BJ (cell line): ENCODE measurements at regions not wholly inside any gene's neighbourhood (a gene's known extent, or its start where the extent isn't known, plus 50 kb on each side); places are given as distances from the start of the nearest gene placed in this dataset.
"Not testable (repeated sequence)": the region's sequence is repeated elsewhere in the genome, so short reads cannot be mapped to it uniquely, and the experiment has no call there.

Experiments used
- CTCF ChIA-PET: fragments of 350-600 bp; formaldehyde crosslinking; extraction: SDS; loops from one replicate; lab custom pipeline; 2021; ENCODE audit warnings: antibody characterized with exemption, inconsistent platforms; lab: Yijun Ruan, JAX
- POLR2A ChIA-PET: fragments of 300-600 bp; sonication (Branson Sonifier 250); formaldehyde crosslinking; extraction: SDS; loops from one replicate; lab custom pipeline; 2021; ENCODE audit warnings: antibody characterized with exemption; lab: Charles Lee
- DNase-seq: peaks from one replicate; pipeline ENCODE4 v3.0.0-alpha.2; 2011; ENCODE audit warnings: low read depth
- H3K27me3 ChIP-seq: 2 replicates; pipeline ENCODE4 v1.6.0; 2011; ENCODE audit warnings: low read length; ENCODE audit not compliant: control insufficient read depth, insufficient read depth
- H3K36me3 ChIP-seq: 2 replicates; pipeline ENCODE4 v1.5.1; 2011; ENCODE audit warnings: low read length; ENCODE audit not compliant: control insufficient read depth, insufficient read depth
- H3K4me3 ChIP-seq: 2 replicates; pipeline ENCODE4 v1.5.1; 2011; ENCODE audit warnings: low read depth, mild to moderate bottlenecking, control low read depth, low read length
- TF ChIP-seq, protein P1 (sequence below): IDR thresholded peaks from 2 replicates; pipeline ENCODE4 v1.5.1; 2011; ENCODE audit warnings: low read depth, mild to moderate bottlenecking, control low read depth, inconsistent platforms, low read length, moderate library complexity; ENCODE audit not compliant: insufficient read depth

DNA sequence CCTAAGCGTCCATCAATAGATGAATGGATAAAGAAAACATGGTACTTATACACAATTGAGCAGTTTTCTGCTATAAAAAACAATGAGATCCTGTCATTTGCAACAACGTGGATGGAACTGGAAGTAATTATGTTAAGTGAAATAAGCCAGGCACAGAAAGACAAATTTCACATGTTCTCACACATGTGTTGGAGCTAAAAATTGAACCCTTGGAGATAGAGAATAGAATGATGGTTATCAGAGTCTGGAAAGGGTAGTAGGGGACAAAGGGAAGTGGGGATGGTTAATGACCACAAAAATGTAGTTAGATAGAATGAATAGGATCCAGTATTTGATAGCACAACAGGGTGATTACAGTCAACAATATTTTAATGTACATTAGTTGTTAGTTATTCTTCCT is 1033.5 kb downstream of the HACE1 start:
- CTCF ChIA-PET, result no interaction called here
- H3K4me3 ChIP-seq, result no peak overlapping the region
- POLR2A ChIA-PET, result no interaction called here
- H3K27me3 ChIP-seq, result no peaks in the 10 kb centered on the region
- no peaks in the 10 kb centered on the region for H3K36me3 ChIP-seq
- TF ChIP-seq, protein P1, sequence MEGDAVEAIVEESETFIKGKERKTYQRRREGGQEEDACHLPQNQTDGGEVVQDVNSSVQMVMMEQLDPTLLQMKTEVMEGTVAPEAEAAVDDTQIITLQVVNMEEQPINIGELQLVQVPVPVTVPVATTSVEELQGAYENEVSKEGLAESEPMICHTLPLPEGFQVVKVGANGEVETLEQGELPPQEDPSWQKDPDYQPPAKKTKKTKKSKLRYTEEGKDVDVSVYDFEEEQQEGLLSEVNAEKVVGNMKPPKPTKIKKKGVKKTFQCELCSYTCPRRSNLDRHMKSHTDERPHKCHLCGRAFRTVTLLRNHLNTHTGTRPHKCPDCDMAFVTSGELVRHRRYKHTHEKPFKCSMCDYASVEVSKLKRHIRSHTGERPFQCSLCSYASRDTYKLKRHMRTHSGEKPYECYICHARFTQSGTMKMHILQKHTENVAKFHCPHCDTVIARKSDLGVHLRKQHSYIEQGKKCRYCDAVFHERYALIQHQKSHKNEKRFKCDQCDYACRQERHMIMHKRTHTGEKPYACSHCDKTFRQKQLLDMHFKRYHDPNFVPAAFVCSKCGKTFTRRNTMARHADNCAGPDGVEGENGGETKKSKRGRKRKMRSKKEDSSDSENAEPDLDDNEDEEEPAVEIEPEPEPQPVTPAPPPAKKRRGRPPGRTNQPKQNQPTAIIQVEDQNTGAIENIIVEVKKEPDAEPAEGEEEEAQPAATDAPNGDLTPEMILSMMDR, result no peak
- DNase-seq, result no peak

DNA sequence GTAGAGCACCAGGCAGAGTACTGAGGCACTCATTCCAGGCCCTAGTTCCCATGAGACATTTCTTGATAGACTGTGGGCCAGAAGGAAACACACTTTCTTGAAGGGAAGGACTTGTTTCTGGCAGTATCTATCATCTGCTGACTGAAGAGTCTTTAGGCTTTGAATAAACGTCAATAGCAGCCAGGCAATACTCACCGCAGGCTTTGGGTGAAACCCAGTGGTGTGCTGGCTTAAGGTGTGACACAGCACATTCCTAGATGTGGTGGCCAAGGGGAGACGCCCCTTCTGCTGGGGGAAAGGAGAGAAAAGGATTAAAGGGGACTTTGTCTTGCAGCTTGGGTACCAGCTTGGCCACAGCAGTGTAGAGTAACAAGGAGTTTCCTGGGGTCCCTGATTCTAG is 1039.6 kb downstream of the HACE1 start:
- H3K36me3 ChIP-seq, result no peaks in the 10 kb centered on the region
- ChIA-PET CTCF (no interaction called here), POLR2A (no interaction called here)
- H3K4me3 ChIP-seq, result no peak overlapping the region
- no peaks in the 10 kb centered on the region for H3K27me3 ChIP-seq
- no peak for DNase-seq
- TF ChIP-seq, protein P1, result no peak

DNA sequence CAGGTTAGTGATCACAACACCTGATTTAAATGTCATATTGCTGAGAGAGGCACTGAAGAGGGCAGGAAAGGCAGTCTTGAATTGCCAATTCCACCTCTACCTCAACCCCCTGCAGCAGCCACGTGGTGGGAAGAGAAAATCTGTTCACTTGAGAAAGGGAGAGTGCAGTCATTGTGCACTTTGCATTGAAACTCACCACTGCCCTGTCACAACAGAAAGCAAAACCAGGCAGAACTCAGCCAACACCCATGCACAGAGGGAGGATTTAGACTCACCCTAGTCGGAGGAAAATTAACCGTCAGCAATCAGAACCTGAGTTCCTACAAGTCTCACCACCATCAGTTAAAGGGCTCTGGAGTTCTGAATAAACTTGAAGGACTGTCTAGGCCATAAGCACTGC is 1040.2 kb downstream of the HACE1 start:
- TF ChIP-seq, protein P1, result no peak
- Histone ChIP-seq H3K36me3 (no peaks in the 10 kb centered on the region), H3K4me3 (no peak overlapping the region), H3K27me3 (no peaks in the 10 kb centered on the region)
- ChIA-PET CTCF (no interaction called here), POLR2A (no interaction called here)
- DNase-seq, result no peak

- CTCF ChIA-PET, result no interaction called here
- Histone ChIP-seq H3K4me3 (no peak overlapping the region), H3K27me3 (no peaks in the 10 kb centered on the region), H3K36me3 (no peaks in the 10 kb centered on the region)
- TF ChIP-seq, protein P1, result no peak
- DNase-seq, result no peak
- POLR2A ChIA-PET, result no interaction called here
Observed at GRCh38 chr6:103812970-103813369, 1046.7 kb downstream of the HACE1 start.

GRCh38 chr6:103801901-103802479 is 1057.7 kb downstream of the HACE1 start:
- POLR2A ChIA-PET, CTCF ChIA-PET, H3K4me3 ChIP-seq, DNase-seq, H3K27me3 ChIP-seq, H3K36me3 ChIP-seq: not testable (repeated sequence)
